ENCODE measurements at regions not wholly inside any gene's neighbourhood (a gene's known extent, or its start where the extent isn't known, plus 50 kb on each side); places are given as distances from the start of the nearest gene placed in this dataset.

- no peak for DNase-seq (ENCODE audit: low read depth, low spot score)
Observed at GRCh38 chr18:29008809-29009208, 831.9 kb upstream of the CDH2 start.

GRCh38 chr18:29007986-29008654, 831.2 kb upstream of the CDH2 start:
- DNase-seq (ENCODE audit: low read depth, low spot score): no peak

GRCh38 chr18:29004921-29005320, 828.0 kb upstream of the CDH2 start:
- DNase-seq (ENCODE audit: low read depth, low spot score): no peak

GRCh38 chr18:29003194-29003593, 826.3 kb upstream of the CDH2 start:
- no peak for DNase-seq (ENCODE audit: low read depth, low spot score)

- no peak for DNase-seq (ENCODE audit: low read depth, low spot score)
Observed at GRCh38 chr18:29002747-29003146, 825.8 kb upstream of the CDH2 start.

GRCh38 chr18:28999726-29000125, 822.8 kb upstream of the CDH2 start:
- DNase-seq (ENCODE audit: low read depth, low spot score): no peak

- no peak for DNase-seq (ENCODE audit: low read depth, low spot score)
Observed at GRCh38 chr18:28995319-28995718, 818.4 kb upstream of the CDH2 start.

GRCh38 chr18:28984731-28985130, 807.8 kb upstream of the CDH2 start:
- DNase-seq (ENCODE audit: low read depth, low spot score): no peak

GRCh38 chr18:28974504-28974903, 797.6 kb upstream of the CDH2 start:
- no peak for DNase-seq (ENCODE audit: low read depth, low spot score)

GRCh38 chr18:28973324-28973723, 796.4 kb upstream of the CDH2 start:
- no peak for DNase-seq (ENCODE audit: low read depth, low spot score)

- DNase-seq (ENCODE audit: low read depth, low spot score): no peak
Observed at GRCh38 chr18:28972333-28972907, 795.5 kb upstream of the CDH2 start.

- DNase-seq (ENCODE audit: low read depth, low spot score): no peak
Observed at GRCh38 chr18:28963481-28963880, 786.6 kb upstream of the CDH2 start.

GRCh38 chr18:28961669-28962228, 784.8 kb upstream of the CDH2 start:
- DNase-seq (ENCODE audit: low read depth, low spot score): peak; percentile 57

GRCh38 chr18:28960146-28960545, 783.2 kb upstream of the CDH2 start:
- no peak for DNase-seq (ENCODE audit: low read depth, low spot score)

GRCh38 chr18:28952339-28952738, 775.4 kb upstream of the CDH2 start:
- no peak for DNase-seq (ENCODE audit: low read depth, low spot score)

- DNase-seq (ENCODE audit: low read depth, low spot score): no peak
Observed at GRCh38 chr18:28947900-28948299, 771.0 kb upstream of the CDH2 start.

GRCh38 chr18:28946471-28946870, 769.5 kb upstream of the CDH2 start:
- DNase-seq (ENCODE audit: low read depth, low spot score): no peak

- no peak for DNase-seq (ENCODE audit: low read depth, low spot score)
Observed at GRCh38 chr18:28922936-28923335, 746.0 kb upstream of the CDH2 start.

GRCh38 chr18:28916456-28916855, 739.5 kb upstream of the CDH2 start:
- no peak for DNase-seq (ENCODE audit: low read depth, low spot score)

GRCh38 chr18:28905509-28905908, 728.6 kb upstream of the CDH2 start:
- no peak for DNase-seq (ENCODE audit: low read depth, low spot score)

GRCh38 chr18:28904789-28905364, 727.9 kb upstream of the CDH2 start:
- DNase-seq (ENCODE audit: low read depth, low spot score): no peak

GRCh38 chr18:28903306-28903705, 726.4 kb upstream of the CDH2 start:
- no peak for DNase-seq (ENCODE audit: low read depth, low spot score)

- DNase-seq (ENCODE audit: low read depth, low spot score): no peak
Observed at GRCh38 chr18:28890791-28891190, 713.9 kb upstream of the CDH2 start.
